DND-41 (cell line): ENCODE measurements at regions not wholly inside any gene's neighbourhood (a gene's known extent, or its start where the extent isn't known, plus 50 kb on each side); places are given as distances from the start of the nearest gene placed in this dataset.

Experiments used
- ATAC-seq: fragments of 200-7000 bp; cut with Tn5 transposase; 3 replicates; pipeline ENCODE4 v1.9.1; 2021; ENCODE audit warnings: low read depth; ENCODE audit not compliant: insufficient read depth
- DNase-seq: peaks from one replicate; pipeline ENCODE4 v3.0.0-alpha.2; 2020
- H2AFZ ChIP-seq: 2 replicates; pipeline ENCODE4 v1.6.0; 2012; ENCODE audit warnings: low read depth, low read length
- H3K27ac ChIP-seq: 2 replicates; pipeline ENCODE4 v1.5.1; 2012; ENCODE audit warnings: low read length, inconsistent platforms
- H3K27me3 ChIP-seq: fragments of 200-600 bp; sonication (generic); 2 replicates; pipeline ENCODE4 v1.6.0; 2012; ENCODE audit warnings: low read length, mild to moderate bottlenecking, inconsistent platforms; ENCODE audit not compliant: insufficient read depth, poor library complexity
- H3K36me3 ChIP-seq: 2 replicates; pipeline ENCODE4 v1.5.1; 2012; ENCODE audit warnings: low read length, inconsistent platforms; ENCODE audit not compliant: insufficient read depth
- H3K4me1 ChIP-seq: 2 replicates; pipeline ENCODE4 v1.5.1; 2012; ENCODE audit warnings: mild to moderate bottlenecking, low read length; ENCODE audit not compliant: insufficient read depth
- H3K4me2 ChIP-seq: 2 replicates; pipeline ENCODE4 v1.6.0; 2012; ENCODE audit warnings: mild to moderate bottlenecking, moderate library complexity, low read length, inconsistent platforms; ENCODE audit not compliant: insufficient read depth
- H3K4me3 ChIP-seq, 2 experiments: fragments of 200-600 bp in 1 of 2; shearing (Covaris generic) in 1 of 2; 2 replicates each; pipeline ENCODE4 v1.5.1; 2012 to 2016; ENCODE audit warnings: inconsistent platforms in 2 of 2, low read length in 2 of 2, mild to moderate bottlenecking in 2 of 2, low read depth in 1 of 2, moderate library complexity in 1 of 2
- H3K79me2 ChIP-seq: 2 replicates; pipeline ENCODE4 v1.6.0; 2012; ENCODE audit warnings: low read length, inconsistent platforms; ENCODE audit not compliant: insufficient read depth
- H3K9ac ChIP-seq: 2 replicates; pipeline ENCODE4 v1.6.0; 2012; ENCODE audit warnings: low read depth, mild to moderate bottlenecking, inconsistent platforms, low read length, moderate library complexity
- H3K9me3 ChIP-seq: 2 replicates; pipeline ENCODE4 v1.5.1; 2012; ENCODE audit warnings: low read length, moderate library complexity, mild to moderate bottlenecking, inconsistent platforms; ENCODE audit not compliant: insufficient read depth, severe bottlenecking
- H4K20me1 ChIP-seq: 2 replicates; pipeline ENCODE4 v1.6.0; 2012; ENCODE audit warnings: low read length; ENCODE audit not compliant: insufficient read depth
- CTCF ChIP-seq: IDR thresholded peaks from 2 replicates; pipeline ENCODE4 v1.5.1; 2012; ENCODE audit warnings: borderline replicate concordance, low read length, moderate library complexity, mild to moderate bottlenecking; ENCODE audit not compliant: poor library complexity, severe bottlenecking; ENCODE audit errors: extremely low read depth
- EZH2 ChIP-seq: IDR thresholded peaks from 3 replicates; pipeline ENCODE4 v1.6.1; 2012; ENCODE audit warnings: borderline replicate concordance, low read depth, mild to moderate bottlenecking, moderate library complexity, low read length, inconsistent platforms; ENCODE audit not compliant: severe bottlenecking

- TF ChIP-seq CTCF (no peak), EZH2 (no peak)
- H3K27ac ChIP-seq: no peak overlapping the region
- H3K27me3 ChIP-seq: no peaks in the 10 kb centered on the region
- no peaks in the 10 kb centered on the region for H3K79me2 ChIP-seq
- H3K36me3 ChIP-seq: no peaks in the 10 kb centered on the region
- no peaks in the 10 kb centered on the region for H3K9me3 ChIP-seq
- no peak overlapping the region for H3K4me3 ChIP-seq
- H2AFZ ChIP-seq: no peak overlapping the region
- no peaks in the 10 kb centered on the region for H4K20me1 ChIP-seq
- DNase-seq (no peak), ATAC-seq (no peak)
- no peaks in the 10 kb centered on the region for H3K4me1 ChIP-seq
- H3K4me2 ChIP-seq: no peak overlapping the region
- no peak overlapping the region for H3K9ac ChIP-seq
Measured at GRCh38 chrX:4741024-4741423, 1027.6 kb upstream of the PRKX start.

DNA sequence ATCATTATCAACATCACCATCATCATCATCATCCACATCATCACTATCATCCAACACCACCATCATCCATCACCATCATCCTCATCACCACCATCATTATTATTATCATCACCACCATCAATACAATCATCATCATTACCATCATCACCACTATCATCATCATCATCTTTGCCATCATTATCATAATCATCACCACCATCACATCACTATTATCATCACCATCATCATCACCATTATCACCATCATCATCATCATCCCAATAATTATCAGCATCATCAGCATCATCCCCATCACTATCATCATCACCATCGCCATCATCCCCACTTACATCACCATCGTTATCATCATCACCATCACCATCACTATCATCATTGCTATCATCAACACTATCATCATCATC, 1021.9 kb upstream of the PRKX start:
- H4K20me1 ChIP-seq: no peaks in the 10 kb centered on the region
- no peak overlapping the region for H3K4me3 ChIP-seq
- no peaks in the 10 kb centered on the region for H3K27me3 ChIP-seq
- H3K79me2 ChIP-seq: no peaks in the 10 kb centered on the region
- no peaks in the 10 kb centered on the region for H3K36me3 ChIP-seq
- no peaks in the 10 kb centered on the region for H3K4me1 ChIP-seq
- H3K9ac ChIP-seq: no peak overlapping the region
- no peak overlapping the region for H3K27ac ChIP-seq
- no peaks in the 10 kb centered on the region for H3K9me3 ChIP-seq
- no peak for ATAC-seq
- no peak for TF ChIP-seq EZH2
- no peak for TF ChIP-seq CTCF
- H2AFZ ChIP-seq: no peak overlapping the region
- no peak for DNase-seq
- no peak overlapping the region for H3K4me2 ChIP-seq

GRCh38 chrX:4710618-4711433, 997.4 kb upstream of the PRKX start:
- H3K27me3 ChIP-seq: no peaks in the 10 kb centered on the region
- DNase-seq (no peak), ATAC-seq (no peak)
- no peaks in the 10 kb centered on the region for H3K79me2 ChIP-seq
- H3K9ac ChIP-seq: no peak overlapping the region
- no peaks in the 10 kb centered on the region for H3K9me3 ChIP-seq
- no peak overlapping the region for H3K4me2 ChIP-seq
- no peak overlapping the region for H2AFZ ChIP-seq
- H3K36me3 ChIP-seq: no peaks in the 10 kb centered on the region
- no peak overlapping the region for H3K4me3 ChIP-seq
- TF ChIP-seq EZH2 (no peak), CTCF (no peak)
- H4K20me1 ChIP-seq: no peaks in the 10 kb centered on the region
- no peak overlapping the region for H3K27ac ChIP-seq
- H3K4me1 ChIP-seq: no peaks in the 10 kb centered on the region
